HG03521 (cell line): ENCODE measurements at regions not wholly inside any gene's neighbourhood (a gene's known extent, or its start where the extent isn't known, plus 50 kb on each side); places are given as distances from the start of the nearest gene placed in this dataset.
"Not testable (repeated sequence)": the region's sequence is repeated elsewhere in the genome, so short reads cannot be mapped to it uniquely, and the experiment has no call there.

Experiments used
- ATAC-seq: cut with Tn5 transposase; IDR thresholded peaks from one replicate; pipeline ENCODE4 v1.9.1; 2021; ENCODE audit warnings: mild to moderate bottlenecking, moderate library complexity; ENCODE audit not compliant: unreplicated experiment

- ATAC-seq = no peak
Observed at GRCh38 chr11:41519696-41520095, 60.2 kb upstream of the LRRC4C start.

- ATAC-seq = no peak
Observed at GRCh38 chr11:41522391-41522790, 62.9 kb upstream of the LRRC4C start.

GRCh38 chr11:41522899-41523672 lies 63.6 kb upstream of the LRRC4C start:
- ATAC-seq = no peak

- no peak for ATAC-seq
Observed at GRCh38 chr11:41527530-41527929, 68.1 kb upstream of the LRRC4C start.

- ATAC-seq = no peak
Observed at GRCh38 chr11:41532413-41532812, 73.0 kb upstream of the LRRC4C start.

GRCh38 chr11:41533761-41534160 lies 74.3 kb upstream of the LRRC4C start:
- no peak for ATAC-seq

- ATAC-seq = no peak
Observed at GRCh38 chr11:41534391-41534790, 74.9 kb upstream of the LRRC4C start.

GRCh38 chr11:41534861-41535260 lies 75.4 kb upstream of the LRRC4C start:
- no peak for ATAC-seq

- ATAC-seq = no peak
Observed at GRCh38 chr11:41536021-41536568, 76.6 kb upstream of the LRRC4C start.

- ATAC-seq = not testable (repeated sequence)
Observed at GRCh38 chr11:41544902-41545301, 85.5 kb upstream of the LRRC4C start.

GRCh38 chr11:41578421-41579051 lies 119.1 kb upstream of the LRRC4C start:
- no peak for ATAC-seq

- no peak for ATAC-seq
Observed at GRCh38 chr11:41579546-41579945, 120.1 kb upstream of the LRRC4C start.

GRCh38 chr11:41609511-41609910 lies 150.1 kb upstream of the LRRC4C start:
- no peak for ATAC-seq

- no peak for ATAC-seq
Observed at GRCh38 chr11:41612415-41612814, 153.0 kb upstream of the LRRC4C start.

- no peak for ATAC-seq
Observed at GRCh38 chr11:41613326-41613725, 153.9 kb upstream of the LRRC4C start.

GRCh38 chr11:41622707-41623359 lies 163.4 kb upstream of the LRRC4C start:
- no peak for ATAC-seq

GRCh38 chr11:41659985-41660384 lies 200.5 kb upstream of the LRRC4C start:
- ATAC-seq = no peak

- no peak for ATAC-seq
Observed at GRCh38 chr11:41660585-41660984, 201.1 kb upstream of the LRRC4C start.

GRCh38 chr11:41665441-41666360 lies 206.2 kb upstream of the LRRC4C start:
- no peak for ATAC-seq

GRCh38 chr11:41666951-41667653 lies 207.7 kb upstream of the LRRC4C start:
- no peak for ATAC-seq
